Type B pancreatic cell (in vitro differentiated cells): ENCODE measurements at regions not wholly inside any gene's neighbourhood (a gene's known extent, or its start where the extent isn't known, plus 50 kb on each side); places are given as distances from the start of the nearest gene placed in this dataset.

Source experiments
- DNase-seq: peaks from one replicate; pipeline ENCODE4 v3.0.0; 2021; ENCODE audit warnings: mixed read lengths; ENCODE audit not compliant: unreplicated experiment; ENCODE audit errors: extremely low spot score
- H3K27ac Mint-ChIP-seq: 2 replicates; pipeline ENCODE4 v1.8.0; 2021; ENCODE audit warnings: mild to moderate bottlenecking, mixed read lengths
- H3K27me3 Mint-ChIP-seq: 2 replicates; pipeline ENCODE4 v1.8.0; 2021; ENCODE audit warnings: mixed read lengths
- H3K36me3 Mint-ChIP-seq: 2 replicates; pipeline ENCODE4 v1.8.0; 2021; ENCODE audit warnings: mixed read lengths
- H3K4me1 Mint-ChIP-seq: one replicate; pipeline ENCODE4 v1.8.0; 2021; ENCODE audit warnings: mixed read lengths; ENCODE audit not compliant: unreplicated experiment
- H3K4me3 Mint-ChIP-seq: 2 replicates; pipeline ENCODE4 v1.8.0; 2021; ENCODE audit warnings: mild to moderate bottlenecking, mixed read lengths
- H3K9me3 Mint-ChIP-seq: 2 replicates; pipeline ENCODE4 v1.8.0; 2021; ENCODE audit warnings: mixed read lengths
- TF ChIP-seq, protein P1 (sequence below): fragments of 200-600 bp; sonication (generic); conservative IDR thresholded peaks from 2 replicates; pipeline ENCODE4 v1.5.0; 2021; ENCODE audit warnings: antibody characterized with exemption, mild to moderate bottlenecking

DNA sequence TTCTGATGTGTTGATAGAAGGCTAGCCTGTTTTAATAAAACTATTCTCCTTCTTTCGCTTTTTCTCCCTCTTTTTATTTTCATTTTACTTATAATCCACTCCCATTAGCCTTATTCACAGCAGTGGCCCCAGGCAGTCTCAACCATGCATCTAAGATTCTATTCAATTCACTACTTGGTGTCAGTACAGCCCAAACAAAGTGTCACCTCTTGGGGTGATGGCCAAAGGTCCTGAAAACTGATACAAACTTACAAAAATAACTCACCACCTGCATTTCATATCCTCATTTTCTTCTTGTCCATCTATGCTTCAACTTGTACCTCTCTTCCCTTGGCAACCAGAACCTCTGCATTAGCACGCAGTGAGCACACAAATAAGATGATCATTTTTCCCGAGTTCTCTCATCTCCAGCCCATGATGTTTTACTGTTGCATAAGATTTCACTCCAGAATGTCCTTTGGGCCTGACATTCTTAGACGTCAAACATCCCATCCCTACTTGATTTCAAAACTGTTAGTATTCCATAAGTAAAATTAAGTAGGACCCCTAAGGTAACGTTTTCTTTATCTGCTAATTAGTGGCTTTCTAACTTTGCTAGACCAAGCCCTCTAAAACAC is 559.3 kb upstream of the TNP1 start:
- Mint-ChIP-seq H3K27ac (no peak overlapping the region), H3K36me3 (no peaks in the 10 kb centered on the region), H3K4me3 (no peak overlapping the region), H3K9me3 (no peaks in the 10 kb centered on the region), H3K27me3 (no peaks in the 10 kb centered on the region), H3K4me1 (peaks cover 4% of the 10 kb centered on the region)
- no peak for DNase-seq
- TF ChIP-seq, protein P1, sequence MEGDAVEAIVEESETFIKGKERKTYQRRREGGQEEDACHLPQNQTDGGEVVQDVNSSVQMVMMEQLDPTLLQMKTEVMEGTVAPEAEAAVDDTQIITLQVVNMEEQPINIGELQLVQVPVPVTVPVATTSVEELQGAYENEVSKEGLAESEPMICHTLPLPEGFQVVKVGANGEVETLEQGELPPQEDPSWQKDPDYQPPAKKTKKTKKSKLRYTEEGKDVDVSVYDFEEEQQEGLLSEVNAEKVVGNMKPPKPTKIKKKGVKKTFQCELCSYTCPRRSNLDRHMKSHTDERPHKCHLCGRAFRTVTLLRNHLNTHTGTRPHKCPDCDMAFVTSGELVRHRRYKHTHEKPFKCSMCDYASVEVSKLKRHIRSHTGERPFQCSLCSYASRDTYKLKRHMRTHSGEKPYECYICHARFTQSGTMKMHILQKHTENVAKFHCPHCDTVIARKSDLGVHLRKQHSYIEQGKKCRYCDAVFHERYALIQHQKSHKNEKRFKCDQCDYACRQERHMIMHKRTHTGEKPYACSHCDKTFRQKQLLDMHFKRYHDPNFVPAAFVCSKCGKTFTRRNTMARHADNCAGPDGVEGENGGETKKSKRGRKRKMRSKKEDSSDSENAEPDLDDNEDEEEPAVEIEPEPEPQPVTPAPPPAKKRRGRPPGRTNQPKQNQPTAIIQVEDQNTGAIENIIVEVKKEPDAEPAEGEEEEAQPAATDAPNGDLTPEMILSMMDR = no peak

DNA sequence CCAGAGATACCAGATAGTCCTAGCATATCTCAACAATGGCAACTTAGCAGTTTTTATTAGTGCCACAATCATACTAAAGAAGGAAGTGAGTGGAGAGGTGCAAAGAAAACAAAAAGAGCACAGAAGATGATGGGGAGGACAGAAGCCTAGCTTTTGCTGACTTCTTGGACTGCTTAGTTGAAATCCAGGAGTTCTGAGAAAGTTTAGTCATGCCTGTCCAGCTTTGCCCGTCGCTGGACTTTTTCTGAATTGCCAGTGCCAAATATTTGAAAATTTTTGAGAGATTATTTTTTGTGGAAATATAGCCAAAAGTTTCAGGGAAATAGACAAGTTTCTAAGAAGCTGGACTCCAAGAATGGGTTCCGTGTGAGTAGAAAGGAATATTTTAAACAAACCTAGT is 558.7 kb upstream of the TNP1 start:
- Mint-ChIP-seq H3K36me3 (no peaks in the 10 kb centered on the region), H3K4me3 (no peak overlapping the region), H3K27me3 (no peaks in the 10 kb centered on the region), H3K9me3 (no peaks in the 10 kb centered on the region), H3K4me1 (peaks cover 4% of the 10 kb centered on the region), H3K27ac (no peak overlapping the region)
- no peak for DNase-seq
- TF ChIP-seq, protein P1 = no peak

DNA sequence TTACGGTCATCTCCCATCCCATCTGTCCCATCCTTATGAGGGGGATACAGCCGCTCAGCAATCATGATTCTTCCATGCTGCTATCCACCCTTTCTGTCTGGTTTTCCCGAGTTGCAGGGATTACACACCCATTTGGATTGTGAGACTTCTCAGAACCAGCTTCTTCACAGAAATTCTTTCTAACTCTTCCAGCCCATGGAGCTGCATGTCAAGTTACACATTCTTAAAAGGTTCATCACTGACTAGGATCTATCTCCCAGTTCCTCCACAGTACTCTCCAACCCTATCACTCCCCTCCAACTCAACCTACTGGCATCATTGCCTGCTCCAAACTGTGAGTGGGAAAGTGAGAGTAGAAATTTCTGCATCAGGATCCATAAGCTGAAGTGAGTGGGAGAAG is 558.2 kb upstream of the TNP1 start:
- no peaks in the 10 kb centered on the region for H3K27me3 Mint-ChIP-seq
- peaks cover 4% of the 10 kb centered on the region for H3K4me1 Mint-ChIP-seq
- DNase-seq = no peak
- H3K27ac Mint-ChIP-seq = no peak overlapping the region
- no peak overlapping the region for H3K4me3 Mint-ChIP-seq
- no peaks in the 10 kb centered on the region for H3K9me3 Mint-ChIP-seq
- no peaks in the 10 kb centered on the region for H3K36me3 Mint-ChIP-seq
- TF ChIP-seq, protein P1 = no peak

DNA sequence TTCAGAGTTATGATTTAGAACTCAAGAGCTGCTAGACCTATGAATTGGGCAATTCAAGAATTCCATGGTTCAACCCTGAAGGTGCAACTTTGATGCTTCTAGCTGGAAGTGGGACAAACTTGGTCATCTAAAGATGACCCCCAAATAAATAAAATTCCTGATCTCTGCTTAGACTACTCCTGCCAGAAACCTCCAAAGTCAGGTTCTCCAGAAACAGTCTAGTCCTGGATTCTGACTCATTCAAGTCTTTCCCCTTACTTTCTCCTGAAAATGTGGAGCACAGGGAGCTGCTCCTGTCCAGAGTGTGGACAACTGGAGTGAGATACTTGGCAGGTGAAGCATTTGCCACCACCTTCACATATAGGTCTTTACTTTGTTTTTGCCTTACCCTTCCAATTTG is 557.7 kb upstream of the TNP1 start:
- no peak for DNase-seq
- peaks cover 7% of the 10 kb centered on the region for H3K4me1 Mint-ChIP-seq
- H3K4me3 Mint-ChIP-seq = no peak overlapping the region
- H3K27ac Mint-ChIP-seq = no peak overlapping the region
- H3K9me3 Mint-ChIP-seq = no peaks in the 10 kb centered on the region
- H3K36me3 Mint-ChIP-seq = no peaks in the 10 kb centered on the region
- H3K27me3 Mint-ChIP-seq = no peaks in the 10 kb centered on the region
- TF ChIP-seq, protein P1 = no peak

DNA sequence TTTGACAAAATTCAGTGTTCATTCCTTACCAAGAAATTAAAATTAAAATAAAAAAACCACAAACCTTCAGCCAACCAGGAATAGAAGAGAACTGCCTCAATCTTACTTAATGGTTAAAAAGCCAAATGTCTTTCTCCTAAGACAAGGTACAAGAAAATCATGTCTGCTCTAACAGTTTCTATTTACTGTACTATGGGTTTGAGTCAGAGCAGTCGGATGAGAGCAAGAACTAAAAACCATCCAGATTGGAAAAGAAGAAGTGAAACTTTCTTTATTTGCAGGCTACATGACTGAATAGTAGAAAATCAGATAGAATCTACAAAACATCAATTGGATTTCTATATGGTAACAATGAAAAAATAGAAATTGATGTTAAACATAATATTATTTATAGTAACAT is 555.5 kb upstream of the TNP1 start:
- DNase-seq = no peak
- H3K9me3 Mint-ChIP-seq = no peaks in the 10 kb centered on the region
- H3K27me3 Mint-ChIP-seq = no peaks in the 10 kb centered on the region
- TF ChIP-seq, protein P1 = no peak
- H3K4me1 Mint-ChIP-seq = peaks cover 11% of the 10 kb centered on the region
- H3K4me3 Mint-ChIP-seq = no peak overlapping the region
- H3K27ac Mint-ChIP-seq = no peak overlapping the region
- no peaks in the 10 kb centered on the region for H3K36me3 Mint-ChIP-seq

DNA sequence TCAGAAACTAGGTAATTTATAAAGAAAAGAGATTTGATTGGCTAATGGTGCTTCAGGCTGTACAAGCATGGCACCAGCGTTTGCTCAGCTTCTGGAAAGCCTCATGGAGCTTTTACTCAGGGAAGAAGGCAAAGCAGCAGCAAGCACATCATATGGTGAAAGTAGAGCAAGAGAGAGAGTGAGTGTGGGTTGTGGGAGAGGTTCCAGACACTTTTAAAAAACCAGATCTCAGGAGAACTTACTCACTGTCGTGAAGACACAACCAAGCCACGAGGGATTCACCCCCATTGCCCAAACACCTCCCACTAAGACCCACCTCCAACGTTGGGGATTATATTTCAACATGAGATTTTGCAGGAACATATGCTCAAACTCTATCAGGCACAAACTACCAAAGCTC is 554.6 kb upstream of the TNP1 start:
- no peaks in the 10 kb centered on the region for H3K9me3 Mint-ChIP-seq
- no peak overlapping the region for H3K4me3 Mint-ChIP-seq
- H3K36me3 Mint-ChIP-seq = no peaks in the 10 kb centered on the region
- DNase-seq = no peak
- no peak overlapping the region for H3K27ac Mint-ChIP-seq
- H3K4me1 Mint-ChIP-seq = peaks cover 14% of the 10 kb centered on the region
- no peaks in the 10 kb centered on the region for H3K27me3 Mint-ChIP-seq
- TF ChIP-seq, protein P1 = no peak
